GM12873 (cell line): ENCODE measurements at regions not wholly inside any gene's neighbourhood (a gene's known extent, or its start where the extent isn't known, plus 50 kb on each side); places are given as distances from the start of the nearest gene placed in this dataset.

Source experiments
- TF ChIP-seq, protein P1 (sequence below): IDR thresholded peaks from 2 replicates; pipeline ENCODE4 v1.5.1; 2012; ENCODE audit warnings: low read depth, mild to moderate bottlenecking, moderate library complexity, low read length, control low read depth; ENCODE audit not compliant: insufficient read depth; ENCODE audit errors: missing control alignments

DNA sequence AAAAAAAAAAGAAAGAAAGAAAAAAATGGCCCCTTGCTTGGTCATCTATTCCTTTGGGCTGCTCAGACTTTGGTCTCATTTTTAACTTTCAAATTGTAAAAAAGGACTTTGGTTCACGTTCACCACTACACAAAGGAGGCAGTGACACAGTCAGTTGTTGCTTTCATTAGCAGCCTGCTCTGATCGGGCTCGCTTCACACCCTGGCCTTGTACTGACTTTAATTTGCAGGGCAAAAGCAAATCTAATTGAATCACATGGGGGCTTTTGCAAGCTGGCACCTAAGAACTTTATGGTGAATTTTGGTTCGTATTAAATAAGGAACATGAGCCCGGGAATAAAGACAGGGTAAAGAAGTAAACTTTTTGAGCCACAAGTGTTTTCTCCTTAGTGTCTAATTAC lies 103.6 kb upstream of the CDH11 start:
- TF ChIP-seq, protein P1, sequence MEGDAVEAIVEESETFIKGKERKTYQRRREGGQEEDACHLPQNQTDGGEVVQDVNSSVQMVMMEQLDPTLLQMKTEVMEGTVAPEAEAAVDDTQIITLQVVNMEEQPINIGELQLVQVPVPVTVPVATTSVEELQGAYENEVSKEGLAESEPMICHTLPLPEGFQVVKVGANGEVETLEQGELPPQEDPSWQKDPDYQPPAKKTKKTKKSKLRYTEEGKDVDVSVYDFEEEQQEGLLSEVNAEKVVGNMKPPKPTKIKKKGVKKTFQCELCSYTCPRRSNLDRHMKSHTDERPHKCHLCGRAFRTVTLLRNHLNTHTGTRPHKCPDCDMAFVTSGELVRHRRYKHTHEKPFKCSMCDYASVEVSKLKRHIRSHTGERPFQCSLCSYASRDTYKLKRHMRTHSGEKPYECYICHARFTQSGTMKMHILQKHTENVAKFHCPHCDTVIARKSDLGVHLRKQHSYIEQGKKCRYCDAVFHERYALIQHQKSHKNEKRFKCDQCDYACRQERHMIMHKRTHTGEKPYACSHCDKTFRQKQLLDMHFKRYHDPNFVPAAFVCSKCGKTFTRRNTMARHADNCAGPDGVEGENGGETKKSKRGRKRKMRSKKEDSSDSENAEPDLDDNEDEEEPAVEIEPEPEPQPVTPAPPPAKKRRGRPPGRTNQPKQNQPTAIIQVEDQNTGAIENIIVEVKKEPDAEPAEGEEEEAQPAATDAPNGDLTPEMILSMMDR, result no peak

DNA sequence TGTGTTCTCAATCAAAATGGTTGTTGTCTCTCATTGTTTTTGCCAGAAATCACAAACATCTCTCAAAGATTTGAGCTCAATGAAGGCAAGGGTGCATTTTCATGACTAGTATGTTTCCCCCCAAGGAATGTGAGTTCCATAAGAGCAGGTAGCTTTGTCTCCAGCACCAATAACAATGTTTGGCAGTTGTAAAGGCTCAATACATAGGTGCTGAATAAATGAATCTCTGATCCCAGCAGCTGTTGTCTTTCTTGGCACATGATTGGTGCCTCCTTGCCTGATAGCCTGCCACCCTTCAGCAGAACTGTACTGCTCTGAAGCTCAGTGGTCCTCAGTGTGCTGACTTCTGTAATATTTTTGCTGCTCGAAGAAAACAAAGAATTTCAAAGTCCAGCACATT lies 103.1 kb upstream of the CDH11 start:
- TF ChIP-seq, protein P1, result no peak

DNA sequence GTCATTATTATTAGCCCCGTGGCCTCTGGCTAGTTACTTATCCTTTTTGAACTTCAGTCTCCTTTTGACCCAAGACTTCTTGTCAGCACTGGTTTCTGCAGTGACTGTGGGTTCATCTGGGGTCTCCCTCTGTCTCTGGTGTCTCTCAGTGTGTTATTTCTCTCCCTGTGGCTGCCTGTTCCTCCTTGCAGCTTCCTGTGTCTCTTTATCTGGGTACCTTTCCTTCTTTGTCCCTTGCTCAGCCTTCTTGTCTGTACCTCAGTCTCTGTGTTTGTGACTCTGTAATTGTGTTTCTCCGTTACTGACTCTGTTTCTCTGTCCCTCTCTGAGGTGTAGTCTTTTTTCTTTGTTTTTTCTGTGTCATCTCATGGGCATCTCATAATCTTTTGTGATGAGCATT lies 102.6 kb upstream of the CDH11 start:
- TF ChIP-seq, protein P1, result no peak

DNA sequence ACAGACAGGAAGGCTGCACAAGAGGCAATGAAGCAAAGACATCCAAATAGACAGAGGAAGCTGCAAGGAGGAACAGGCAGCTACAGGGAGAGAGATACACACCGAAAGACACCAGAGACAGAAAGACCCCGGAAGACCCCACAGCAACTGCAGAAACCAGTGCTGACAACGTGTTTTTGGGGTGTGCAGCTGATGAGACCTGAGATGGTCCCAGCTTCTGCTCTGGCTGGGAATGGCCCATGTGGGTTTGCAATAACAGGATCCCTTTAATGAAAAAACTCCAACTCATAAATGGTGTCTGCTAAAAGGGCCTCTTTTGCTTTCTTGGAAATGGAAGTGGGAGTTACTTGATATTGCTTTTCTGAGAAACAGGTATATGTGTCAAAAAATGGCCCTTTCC lies 101.5 kb upstream of the CDH11 start:
- TF ChIP-seq, protein P1, result no peak

DNA sequence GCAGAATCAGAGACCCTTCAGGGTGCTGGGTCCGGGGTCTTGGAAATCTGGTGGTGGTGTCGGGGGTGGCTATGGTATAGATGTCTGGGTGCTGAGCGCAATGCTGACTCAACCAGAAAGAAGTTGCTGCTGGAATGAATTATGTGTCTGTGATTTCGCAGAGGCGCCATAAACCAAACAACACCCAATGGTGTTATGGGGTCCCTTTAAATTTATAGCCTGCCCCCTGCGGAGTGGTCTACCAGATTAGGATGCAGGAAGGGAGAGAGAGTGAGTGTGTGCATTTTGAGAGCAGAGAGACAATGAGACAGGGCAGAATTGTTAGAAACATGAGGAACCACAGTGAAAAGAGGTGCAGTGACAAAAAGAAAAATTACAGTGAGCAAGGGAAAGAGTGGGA lies 100.7 kb upstream of the CDH11 start:
- TF ChIP-seq, protein P1, result no peak

DNA sequence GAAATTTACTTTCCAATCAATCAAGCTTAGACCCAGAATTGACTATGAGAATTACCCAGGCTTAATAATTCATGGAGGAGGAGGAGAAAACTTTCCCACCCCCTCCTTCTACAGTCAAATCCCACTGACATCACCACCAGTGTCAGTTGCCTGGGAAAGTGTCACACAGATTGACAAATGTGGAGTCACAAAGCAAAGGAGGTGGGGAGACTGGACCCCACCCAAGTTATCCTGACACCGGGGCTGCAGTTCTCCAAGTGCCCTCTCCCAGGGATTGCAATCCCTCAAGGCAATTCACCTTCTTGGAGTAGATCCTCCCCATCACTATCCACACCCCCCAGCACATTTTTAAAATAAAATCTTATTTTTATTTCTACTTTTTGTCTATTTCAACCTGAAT lies 100.2 kb upstream of the CDH11 start:
- TF ChIP-seq, protein P1, result no peak

DNA sequence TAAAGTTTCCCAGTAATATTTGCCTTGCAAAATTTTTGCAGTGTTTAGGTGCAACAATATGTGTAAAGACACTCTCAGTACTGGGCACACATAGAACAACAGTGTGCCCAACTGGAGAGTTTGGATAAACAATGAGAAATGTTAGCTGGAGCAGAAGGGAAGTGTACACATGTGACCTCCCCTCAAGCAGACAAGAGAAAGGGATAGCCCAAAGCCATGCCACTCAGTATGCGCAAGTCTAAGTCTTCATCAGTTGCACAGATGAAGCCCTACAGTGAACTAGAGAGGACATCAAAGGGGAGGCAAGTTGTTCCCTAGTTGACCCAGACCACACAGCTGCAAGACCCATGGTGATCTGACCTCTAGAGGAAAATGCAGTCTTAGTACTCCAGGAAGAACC lies 97.9 kb upstream of the CDH11 start:
- TF ChIP-seq, protein P1, result no peak

DNA sequence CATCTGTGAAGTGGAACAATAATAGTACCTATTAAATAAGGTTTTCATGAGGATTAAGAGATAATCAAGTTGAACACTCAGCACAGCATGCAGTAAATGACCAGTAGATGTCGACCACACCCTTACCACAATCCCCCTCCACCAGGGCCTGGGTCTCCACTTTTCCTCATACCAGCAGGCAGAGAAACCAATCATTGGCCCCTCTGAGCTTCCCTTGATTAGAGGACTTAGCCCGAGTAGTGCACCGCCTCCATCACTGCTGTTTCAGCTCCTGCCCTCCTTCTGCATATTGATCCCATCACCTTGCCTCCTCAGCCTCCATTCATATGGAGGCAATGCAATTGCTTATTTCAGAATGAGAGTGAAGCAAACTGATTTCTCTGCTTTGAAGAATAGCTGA lies 96.5 kb upstream of the CDH11 start:
- TF ChIP-seq, protein P1, result no peak
